ENCODE measurements at regions not wholly inside any gene's neighbourhood (a gene's known extent, or its start where the extent isn't known, plus 50 kb on each side); places are given as distances from the start of the nearest gene placed in this dataset.
"Not testable (repeated sequence)": the region's sequence is repeated elsewhere in the genome, so short reads cannot be mapped to it uniquely, and the experiment has no call there.

DNA sequence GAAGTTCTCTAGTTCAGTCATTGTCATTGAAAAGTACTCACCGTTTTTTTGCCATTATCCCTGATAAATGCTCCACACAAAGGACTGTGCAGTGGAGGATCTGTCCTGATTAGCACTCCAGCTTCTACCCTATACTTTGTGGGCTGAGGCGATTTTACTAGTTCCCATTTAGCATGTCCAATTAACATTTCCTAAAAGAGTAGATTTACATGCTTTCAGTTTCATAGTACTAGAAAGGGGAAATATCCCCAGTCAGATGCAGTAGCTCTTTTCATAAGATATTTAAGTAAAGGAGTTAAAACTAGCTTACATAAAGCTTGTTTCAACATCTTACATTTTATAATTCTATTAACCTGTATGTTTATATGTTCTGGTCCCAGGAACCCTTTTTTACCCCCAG is 144.9 kb upstream of the APOOL start:
- H3K36me3 ChIP-seq; H3K27me3 ChIP-seq; FAIRE-seq; H3K4me1 ChIP-seq; ATAC-seq; DNase-seq; H3K9me3 ChIP-seq; H3K27ac ChIP-seq; intact Hi-C loops (cut with DNase I); H3K4me3 ChIP-seq: not testable (repeated sequence)
- 46 to 63% methylated on average over 1 of the region's 2 CpGs for WGBS, 2 donors

DNA sequence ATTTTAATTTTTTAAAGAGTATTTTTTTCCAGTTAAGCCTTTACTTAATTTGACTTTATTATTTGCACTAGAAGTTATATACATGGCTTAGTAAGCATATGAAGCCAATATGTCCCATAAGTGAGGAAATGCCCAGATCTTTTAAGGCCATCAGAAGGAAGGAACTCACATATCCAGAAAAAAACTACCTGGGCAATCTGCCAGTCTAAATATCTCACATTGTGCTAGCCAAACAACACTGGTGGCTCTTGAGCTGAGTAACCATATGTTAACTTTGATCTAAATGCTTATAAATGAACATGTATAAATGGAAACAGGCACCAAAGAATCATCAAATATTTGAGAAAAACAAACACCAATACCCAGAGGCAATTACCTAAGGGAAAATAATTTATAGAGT is 138.6 kb upstream of the APOOL start:
- DNase-seq = no peak
- intact Hi-C loops (cut with DNase I) = no loop called here
- H3K27me3 ChIP-seq = peaks cover 0 to 4% (median 1%) of the 10 kb centered on the region in 4 donors
- TF ChIP-seq, protein P1, sequence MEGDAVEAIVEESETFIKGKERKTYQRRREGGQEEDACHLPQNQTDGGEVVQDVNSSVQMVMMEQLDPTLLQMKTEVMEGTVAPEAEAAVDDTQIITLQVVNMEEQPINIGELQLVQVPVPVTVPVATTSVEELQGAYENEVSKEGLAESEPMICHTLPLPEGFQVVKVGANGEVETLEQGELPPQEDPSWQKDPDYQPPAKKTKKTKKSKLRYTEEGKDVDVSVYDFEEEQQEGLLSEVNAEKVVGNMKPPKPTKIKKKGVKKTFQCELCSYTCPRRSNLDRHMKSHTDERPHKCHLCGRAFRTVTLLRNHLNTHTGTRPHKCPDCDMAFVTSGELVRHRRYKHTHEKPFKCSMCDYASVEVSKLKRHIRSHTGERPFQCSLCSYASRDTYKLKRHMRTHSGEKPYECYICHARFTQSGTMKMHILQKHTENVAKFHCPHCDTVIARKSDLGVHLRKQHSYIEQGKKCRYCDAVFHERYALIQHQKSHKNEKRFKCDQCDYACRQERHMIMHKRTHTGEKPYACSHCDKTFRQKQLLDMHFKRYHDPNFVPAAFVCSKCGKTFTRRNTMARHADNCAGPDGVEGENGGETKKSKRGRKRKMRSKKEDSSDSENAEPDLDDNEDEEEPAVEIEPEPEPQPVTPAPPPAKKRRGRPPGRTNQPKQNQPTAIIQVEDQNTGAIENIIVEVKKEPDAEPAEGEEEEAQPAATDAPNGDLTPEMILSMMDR (IDR thresholded peaks at IDR 0.05) = no peak
- H3K4me1 ChIP-seq = no peaks in the 10 kb centered on the region
- H3K27ac ChIP-seq = no peak overlapping the region
- no peak overlapping the region for H3K4me3 ChIP-seq
- FAIRE-seq = no peak
- no peaks in the 10 kb centered on the region for H3K9me3 ChIP-seq
- H3K36me3 ChIP-seq = no peaks in the 10 kb centered on the region
- ATAC-seq = no peak

DNA sequence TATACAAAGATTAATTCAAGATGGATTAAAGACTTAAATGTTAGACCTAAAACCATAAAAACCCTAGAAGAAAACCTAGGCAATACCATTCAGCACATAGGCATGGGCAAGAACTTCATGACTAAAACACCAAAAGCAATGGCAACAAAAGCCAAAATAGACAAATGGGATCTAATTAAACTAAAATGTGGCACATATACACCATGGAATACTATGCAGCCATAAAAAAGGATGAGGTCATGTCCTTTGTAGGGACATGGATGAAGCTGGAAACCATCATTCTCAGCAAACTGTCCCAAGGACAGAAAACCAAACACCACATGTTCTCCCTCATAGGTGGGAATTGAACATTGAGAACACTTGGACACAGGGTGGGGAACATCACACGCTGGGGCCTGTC is 133.4 kb upstream of the APOOL start:
- H3K27ac ChIP-seq; intact Hi-C loops (cut with DNase I); H3K36me3 ChIP-seq; FAIRE-seq; H3K4me3 ChIP-seq; H3K27me3 ChIP-seq; ATAC-seq; H3K4me1 ChIP-seq; H3K9me3 ChIP-seq; DNase-seq: not testable (repeated sequence)
- WGBS, 2 donors = 53 to 70% methylated on average over 1 of the region's 1 CpG

DNA sequence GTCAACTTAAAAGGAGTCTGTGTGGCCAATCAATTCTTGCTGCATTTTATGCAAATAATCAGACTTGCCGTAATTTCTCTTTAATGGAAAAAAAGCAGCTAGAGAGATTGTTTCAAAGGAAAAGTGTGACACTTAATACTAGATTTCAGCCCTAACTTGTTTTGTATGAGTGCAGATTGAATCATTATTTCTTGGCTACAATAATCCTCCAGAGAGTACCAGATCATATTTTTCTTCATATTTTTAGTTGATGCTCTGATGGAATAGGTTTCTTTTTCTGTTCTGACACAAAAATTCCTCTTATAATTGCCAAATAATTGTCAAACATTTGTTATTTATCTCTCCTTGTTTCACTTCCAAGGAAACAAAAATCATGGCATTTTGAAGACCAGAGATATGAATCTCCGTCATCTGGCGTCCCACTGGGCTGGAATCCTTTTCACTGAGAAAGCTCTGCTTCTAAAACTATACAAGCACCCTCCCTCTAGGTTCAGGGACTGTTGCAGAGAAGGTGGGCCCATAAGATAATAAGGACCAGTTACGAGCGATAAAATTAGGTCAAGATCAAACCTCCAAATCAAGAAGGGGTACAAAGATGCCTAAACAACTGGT is 131.4 kb upstream of the APOOL start:
- H3K36me3 ChIP-seq; ATAC-seq; DNase-seq; H3K4me1 ChIP-seq; H3K27ac ChIP-seq; H3K27me3 ChIP-seq; FAIRE-seq; H3K4me3 ChIP-seq; H3K9me3 ChIP-seq; intact Hi-C loops (cut with DNase I): not testable (repeated sequence)
- WGBS, 2 donors = 64 to 69% methylated on average over 5 of the region's 5 CpGs

DNA sequence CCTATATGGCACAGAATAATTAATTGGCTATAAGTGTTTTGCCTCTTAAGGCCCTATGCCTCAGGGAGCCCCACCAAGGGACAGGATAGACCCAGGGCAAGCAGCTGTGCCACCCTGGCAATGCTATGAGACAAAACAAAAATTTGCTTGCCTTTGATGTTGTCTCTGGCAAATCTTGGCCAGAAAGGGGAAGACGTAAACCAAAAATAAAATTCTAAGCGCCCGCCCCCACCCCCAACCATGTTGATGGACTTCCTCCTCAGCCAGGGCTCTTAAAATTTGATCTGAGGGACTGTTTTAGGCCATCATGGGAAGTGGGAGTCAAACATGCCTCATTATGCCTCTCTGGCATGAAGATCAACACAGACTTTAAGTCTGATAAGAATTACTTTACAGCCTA is 130.5 kb upstream of the APOOL start:
- DNase-seq (no peak), ATAC-seq (no peak), FAIRE-seq (no peak)
- intact Hi-C loops (cut with DNase I) = no loop called here
- peaks cover 0 to 3% (median 1%) of the 10 kb centered on the region in 4 donors for H3K27me3 ChIP-seq
- no peak overlapping the region for H3K4me3 ChIP-seq
- no peak overlapping the region for H3K27ac ChIP-seq
- TF ChIP-seq, protein P1 (IDR thresholded peaks at IDR 0.05) = no peak
- no peaks in the 10 kb centered on the region for H3K4me1 ChIP-seq
- WGBS, 2 donors = 69 to 73% methylated on average over 3 of the region's 3 CpGs
- no peaks in the 10 kb centered on the region for H3K36me3 ChIP-seq
- no peaks in the 10 kb centered on the region for H3K9me3 ChIP-seq

DNA sequence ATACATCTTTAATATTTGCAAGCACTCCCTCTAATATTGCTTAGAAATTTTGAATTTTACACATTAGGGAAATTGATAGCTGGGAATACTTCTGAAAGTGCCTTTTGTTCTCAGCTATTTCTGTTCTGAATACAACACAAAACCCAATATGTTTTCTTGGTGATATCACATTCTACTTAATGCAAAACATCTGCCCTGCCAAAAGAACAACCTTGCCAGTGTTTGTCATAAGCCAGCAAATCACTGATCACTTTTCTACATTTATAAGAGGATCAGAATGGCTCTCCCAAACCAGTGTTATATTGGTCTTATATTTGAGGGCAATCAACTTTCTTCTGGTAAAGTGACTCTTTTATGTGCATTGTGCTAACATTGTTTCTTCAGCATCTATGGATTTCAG is 126.8 kb upstream of the APOOL start:
- intact Hi-C loops (cut with DNase I) = no loop called here
- Histone ChIP-seq H3K4me3 (no peak overlapping the region), H3K4me1 (no peaks in the 10 kb centered on the region), H3K9me3 (no peaks in the 10 kb centered on the region), H3K27ac (no peak overlapping the region), H3K36me3 (no peaks in the 10 kb centered on the region), H3K27me3 (peaks cover 0 to 6% (median 0%) of the 10 kb centered on the region in 4 donors)
- ATAC-seq (no peak), FAIRE-seq (peak; percentile 41), DNase-seq (no peak)
- TF ChIP-seq, protein P1 (IDR thresholded peaks at IDR 0.05) = no peak
